ENCODE measurements at regions not wholly inside any gene's neighbourhood (a gene's known extent, or its start where the extent isn't known, plus 50 kb on each side); places are given as distances from the start of the nearest gene placed in this dataset.
"Not testable (repeated sequence)": the region's sequence is repeated elsewhere in the genome, so short reads cannot be mapped to it uniquely, and the experiment has no call there.

DNA sequence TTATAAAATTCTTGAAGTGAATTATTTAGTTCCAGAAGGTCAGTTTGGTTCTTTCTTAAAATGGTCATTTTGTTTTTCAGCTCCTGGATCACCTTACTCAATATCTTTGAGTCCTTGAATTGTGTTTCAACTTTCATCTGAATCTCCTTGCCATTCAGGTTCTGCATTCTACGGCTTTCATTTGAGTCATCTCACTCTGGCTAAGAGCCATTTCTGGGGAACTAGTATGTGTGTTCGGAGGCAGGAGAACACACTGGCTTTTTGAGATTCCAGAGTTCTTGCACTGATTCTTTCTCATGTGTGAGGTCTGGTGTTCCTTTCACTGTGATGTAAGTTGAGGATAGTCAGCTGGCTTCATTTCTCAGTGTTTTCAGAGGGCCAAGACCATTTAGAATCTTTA, 708.4 kb upstream of the FRG1 start:
- no peak for TF ChIP-seq POLR2A (IDR thresholded peaks at IDR 0.05)
- TF ChIP-seq, protein P1, sequence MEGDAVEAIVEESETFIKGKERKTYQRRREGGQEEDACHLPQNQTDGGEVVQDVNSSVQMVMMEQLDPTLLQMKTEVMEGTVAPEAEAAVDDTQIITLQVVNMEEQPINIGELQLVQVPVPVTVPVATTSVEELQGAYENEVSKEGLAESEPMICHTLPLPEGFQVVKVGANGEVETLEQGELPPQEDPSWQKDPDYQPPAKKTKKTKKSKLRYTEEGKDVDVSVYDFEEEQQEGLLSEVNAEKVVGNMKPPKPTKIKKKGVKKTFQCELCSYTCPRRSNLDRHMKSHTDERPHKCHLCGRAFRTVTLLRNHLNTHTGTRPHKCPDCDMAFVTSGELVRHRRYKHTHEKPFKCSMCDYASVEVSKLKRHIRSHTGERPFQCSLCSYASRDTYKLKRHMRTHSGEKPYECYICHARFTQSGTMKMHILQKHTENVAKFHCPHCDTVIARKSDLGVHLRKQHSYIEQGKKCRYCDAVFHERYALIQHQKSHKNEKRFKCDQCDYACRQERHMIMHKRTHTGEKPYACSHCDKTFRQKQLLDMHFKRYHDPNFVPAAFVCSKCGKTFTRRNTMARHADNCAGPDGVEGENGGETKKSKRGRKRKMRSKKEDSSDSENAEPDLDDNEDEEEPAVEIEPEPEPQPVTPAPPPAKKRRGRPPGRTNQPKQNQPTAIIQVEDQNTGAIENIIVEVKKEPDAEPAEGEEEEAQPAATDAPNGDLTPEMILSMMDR (IDR thresholded peaks at IDR 0.05), result no peak
- no peak for TF ChIP-seq POLR2AphosphoS5 (IDR thresholded peaks at IDR 0.05)
- no peaks in the 10 kb centered on the region for H3K4me1 ChIP-seq
- no peak overlapping the region for H3K4me3 ChIP-seq
- intact Hi-C loops (cut with DNase I; ENCODE audit: low total_unique reads), result loop anchor here (5.0 kb wide), 1 partner anchor 315 kb away; no protein-coding TSS in a partner anchor
- DNase-seq (ENCODE audit: low spot score in 2 of 2), result no peak
- no peaks in the 10 kb centered on the region for H3K9me3 ChIP-seq
- no peak overlapping the region for H3K27ac ChIP-seq
- H3K27me3 ChIP-seq, result no peaks in the 10 kb centered on the region
- H3K36me3 ChIP-seq, result no peaks in the 10 kb centered on the region

DNA sequence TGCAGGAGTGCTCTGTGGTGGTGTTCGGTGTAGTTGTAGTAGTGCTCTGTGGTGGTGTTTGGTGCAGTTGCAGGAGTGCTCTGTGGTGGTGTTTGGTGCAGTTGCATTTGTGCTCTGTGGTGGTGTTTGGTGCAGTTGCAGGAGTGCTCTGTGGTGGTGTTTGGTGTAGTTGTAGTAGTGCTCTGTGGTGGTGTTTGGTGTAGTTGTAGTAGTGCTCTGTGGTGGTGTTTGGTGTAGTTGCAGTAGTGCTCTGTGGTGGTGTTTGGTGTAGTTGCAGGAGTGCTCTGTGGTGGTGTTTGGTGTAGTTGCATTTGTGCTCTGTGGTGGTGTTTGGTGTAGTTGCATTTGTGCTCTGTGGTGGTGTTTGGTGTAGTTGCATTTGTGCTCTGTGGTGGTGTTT, 706.9 kb upstream of the FRG1 start:
- H3K9me3 ChIP-seq, H3K36me3 ChIP-seq, H3K4me1 ChIP-seq, H3K27ac ChIP-seq, H3K4me3 ChIP-seq, H3K27me3 ChIP-seq: not testable (repeated sequence)
- intact Hi-C loops (cut with DNase I; ENCODE audit: low total_unique reads), result loop anchor here (5.0 kb wide), 1 partner anchor 314 kb away; no protein-coding TSS in a partner anchor
- DNase-seq (ENCODE audit: low spot score in 2 of 2), result peak in 1 of 2 donors; percentile 80

DNA sequence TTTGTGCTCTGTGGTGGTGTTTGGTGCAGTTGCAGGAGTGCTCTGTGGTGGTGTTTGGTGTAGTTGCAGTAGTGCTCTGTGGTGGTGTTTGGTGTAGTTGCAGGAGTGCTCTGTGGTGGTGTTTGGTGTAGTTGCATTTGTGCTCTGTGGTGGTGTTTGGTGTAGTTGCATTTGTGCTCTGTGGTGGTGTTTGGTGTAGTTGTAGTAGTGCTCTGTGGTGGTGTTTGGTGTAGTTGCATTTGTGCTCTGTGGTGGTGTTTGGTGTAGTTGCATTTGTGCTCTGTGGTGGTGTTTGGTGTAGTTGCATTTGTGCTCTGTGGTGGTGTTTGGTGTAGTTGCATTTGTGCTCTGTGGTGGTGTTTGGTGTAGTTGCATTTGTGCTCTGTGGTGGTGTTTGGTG, 705.7 kb upstream of the FRG1 start:
- H3K27me3 ChIP-seq, H3K27ac ChIP-seq, H3K4me1 ChIP-seq, H3K9me3 ChIP-seq, H3K4me3 ChIP-seq, H3K36me3 ChIP-seq: not testable (repeated sequence)
- intact Hi-C loops (cut with DNase I; ENCODE audit: low total_unique reads), result loop anchor here (5.0 kb wide), 1 partner anchor 312 kb away; no protein-coding TSS in a partner anchor
- DNase-seq (ENCODE audit: low spot score in 2 of 2), result peak in 1 of 2 donors; percentile 74

DNA sequence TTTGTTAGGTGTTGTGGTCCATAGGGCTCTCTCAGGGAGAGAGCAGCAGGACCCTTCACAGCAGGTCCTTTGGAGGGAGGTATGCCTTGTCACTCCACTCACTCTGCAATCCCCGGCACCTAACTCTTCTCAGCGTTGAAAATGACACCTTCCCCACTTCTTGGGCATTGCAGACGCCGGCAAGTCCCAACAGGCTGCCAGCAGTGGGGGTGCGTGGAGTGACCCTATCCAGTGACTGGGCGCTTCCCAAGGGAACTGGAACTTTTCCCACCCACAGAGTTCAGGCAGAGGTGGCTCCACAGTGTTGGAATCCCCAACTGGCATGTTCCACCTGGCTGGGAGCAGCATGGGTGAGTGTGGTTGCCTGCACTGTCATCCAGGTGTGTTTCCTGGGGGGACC, 705.1 kb upstream of the FRG1 start:
- DNase-seq (ENCODE audit: low spot score in 2 of 2), result no peak
- H3K4me1 ChIP-seq, result no peaks in the 10 kb centered on the region
- TF ChIP-seq POLR2A (IDR thresholded peaks at IDR 0.05) (no peak), POLR2AphosphoS5 (IDR thresholded peaks at IDR 0.05) (no peak)
- TF ChIP-seq, protein P1 (IDR thresholded peaks at IDR 0.05), result no peak
- no peaks in the 10 kb centered on the region for H3K9me3 ChIP-seq
- H3K27ac ChIP-seq, result no peak overlapping the region
- H3K4me3 ChIP-seq, result no peak overlapping the region
- no peaks in the 10 kb centered on the region for H3K27me3 ChIP-seq
- intact Hi-C loops (cut with DNase I; ENCODE audit: low total_unique reads), result no loop called here
- no peaks in the 10 kb centered on the region for H3K36me3 ChIP-seq

DNA sequence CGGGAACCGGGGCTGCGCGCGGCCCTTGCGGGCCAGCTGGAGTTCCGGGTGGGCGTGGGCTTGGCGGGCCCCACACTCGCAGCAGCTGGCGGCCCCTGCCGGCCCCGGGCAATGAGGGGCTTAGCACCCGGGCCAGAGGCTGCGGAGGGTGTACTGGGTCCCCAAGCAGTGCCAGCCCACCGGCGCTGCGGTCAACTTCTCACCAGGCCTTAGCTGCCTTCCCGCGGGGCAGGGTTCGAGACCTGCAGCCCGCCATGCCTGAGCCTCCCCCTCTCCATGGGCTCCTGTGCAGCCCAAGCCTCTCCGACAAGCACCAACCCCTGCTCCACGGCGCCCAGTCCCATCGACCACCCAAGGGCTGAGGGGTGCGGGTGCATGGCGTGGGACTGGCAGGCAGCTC, 704.4 kb upstream of the FRG1 start:
- intact Hi-C loops (cut with DNase I; ENCODE audit: low total_unique reads); H3K9me3 ChIP-seq; H3K4me1 ChIP-seq; H3K36me3 ChIP-seq; H3K4me3 ChIP-seq; H3K27ac ChIP-seq; DNase-seq (ENCODE audit: low spot score in 2 of 2); H3K27me3 ChIP-seq: not testable (repeated sequence)

DNA sequence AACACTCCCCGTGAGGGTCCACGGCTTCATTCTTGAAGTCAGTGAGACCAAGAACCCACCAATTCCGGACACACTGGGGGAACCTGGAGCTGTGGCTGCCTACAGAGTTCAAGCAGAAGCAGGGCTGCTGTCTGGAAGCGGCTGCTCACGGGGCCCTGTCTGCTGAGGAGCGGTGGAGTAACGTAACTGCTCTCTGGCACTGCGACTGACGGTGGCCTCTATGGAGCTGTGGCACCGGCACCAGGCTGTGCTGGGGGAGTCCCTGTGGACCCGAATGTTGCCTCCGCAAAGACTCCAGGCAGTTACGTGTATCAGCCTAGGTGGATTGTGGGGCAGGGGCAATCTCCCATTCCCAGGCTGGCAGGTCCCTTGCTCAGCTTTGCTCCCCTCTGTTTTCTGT, 703.3 kb upstream of the FRG1 start:
- intact Hi-C loops (cut with DNase I; ENCODE audit: low total_unique reads), result no loop called here
- no peak for DNase-seq (ENCODE audit: low spot score in 2 of 2)
- Histone ChIP-seq H3K4me1 (no peaks in the 10 kb centered on the region), H3K27me3 (no peaks in the 10 kb centered on the region), H3K9me3 (no peaks in the 10 kb centered on the region), H3K4me3 (no peak overlapping the region), H3K27ac (no peak overlapping the region), H3K36me3 (no peaks in the 10 kb centered on the region)
- TF ChIP-seq, protein P1 (IDR thresholded peaks at IDR 0.05), result no peak
- TF ChIP-seq POLR2A (IDR thresholded peaks at IDR 0.05) (no peak), POLR2AphosphoS5 (IDR thresholded peaks at IDR 0.05) (no peak)

DNA sequence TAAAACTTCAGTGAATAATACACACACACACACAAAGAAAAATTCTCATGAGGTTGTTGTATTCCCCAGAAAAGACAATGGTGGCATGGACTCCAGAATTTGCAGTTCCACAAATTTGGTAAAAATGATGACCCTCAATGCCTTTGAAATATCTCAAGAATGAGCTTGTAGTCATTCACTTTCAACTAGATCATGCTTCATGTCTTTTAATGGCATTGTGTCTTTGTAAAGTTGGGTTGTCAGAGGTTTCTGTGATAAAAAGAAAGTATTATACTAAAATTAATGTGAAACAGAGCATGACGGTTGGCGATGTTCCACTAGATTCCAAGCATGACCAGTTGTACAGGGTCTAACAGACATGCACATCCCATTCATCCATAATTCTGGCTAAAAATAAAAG, 685.0 kb upstream of the FRG1 start:
- no peaks in the 10 kb centered on the region for H3K27me3 ChIP-seq
- no peak overlapping the region for H3K27ac ChIP-seq
- intact Hi-C loops (cut with DNase I; ENCODE audit: low total_unique reads), result no loop called here
- peaks cover 0 to 10% of the 10 kb centered on the region in 2 donors for H3K9me3 ChIP-seq
- no peak for TF ChIP-seq POLR2AphosphoS5 (IDR thresholded peaks at IDR 0.05)
- no peak for TF ChIP-seq POLR2A (IDR thresholded peaks at IDR 0.05)
- TF ChIP-seq, protein P1 (IDR thresholded peaks at IDR 0.05), result no peak
- DNase-seq (ENCODE audit: low spot score in 2 of 2), result no peak
- no peaks in the 10 kb centered on the region for H3K36me3 ChIP-seq
- H3K4me3 ChIP-seq, result no peak overlapping the region
- no peaks in the 10 kb centered on the region for H3K4me1 ChIP-seq
